ENCODE measurements at regions not wholly inside any gene's neighbourhood (a gene's known extent, or its start where the extent isn't known, plus 50 kb on each side); places are given as distances from the start of the nearest gene placed in this dataset.

DNA sequence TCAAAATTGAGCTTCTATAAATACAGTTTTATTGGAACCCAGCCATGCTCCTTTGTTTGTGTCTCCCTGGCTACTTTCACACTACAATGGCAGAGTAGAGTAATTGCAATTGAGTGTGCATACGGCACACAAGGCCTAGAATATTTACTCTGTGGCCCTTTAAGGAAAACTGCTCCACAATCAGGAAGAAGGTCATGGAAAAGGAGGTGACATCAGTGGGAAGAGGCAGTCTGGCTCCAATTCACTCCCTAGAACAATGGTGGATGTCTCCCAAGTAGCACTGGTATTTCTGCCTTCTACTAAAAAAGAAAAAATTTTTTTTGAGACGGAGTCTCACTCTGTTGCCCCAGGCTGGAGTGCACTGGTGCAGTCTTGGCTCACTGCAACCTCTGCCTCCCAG is 51.3 kb downstream of the KRTAP19-8 start:
- no TSS peak for BruUV-seq (replicated peaks)
- H3K27me3 ChIP-seq (replicated peaks; ENCODE audit: control insufficient read depth, insufficient read depth, low read length): no peaks in the 10 kb centered on the region
- TF ChIP-seq, protein P1, sequence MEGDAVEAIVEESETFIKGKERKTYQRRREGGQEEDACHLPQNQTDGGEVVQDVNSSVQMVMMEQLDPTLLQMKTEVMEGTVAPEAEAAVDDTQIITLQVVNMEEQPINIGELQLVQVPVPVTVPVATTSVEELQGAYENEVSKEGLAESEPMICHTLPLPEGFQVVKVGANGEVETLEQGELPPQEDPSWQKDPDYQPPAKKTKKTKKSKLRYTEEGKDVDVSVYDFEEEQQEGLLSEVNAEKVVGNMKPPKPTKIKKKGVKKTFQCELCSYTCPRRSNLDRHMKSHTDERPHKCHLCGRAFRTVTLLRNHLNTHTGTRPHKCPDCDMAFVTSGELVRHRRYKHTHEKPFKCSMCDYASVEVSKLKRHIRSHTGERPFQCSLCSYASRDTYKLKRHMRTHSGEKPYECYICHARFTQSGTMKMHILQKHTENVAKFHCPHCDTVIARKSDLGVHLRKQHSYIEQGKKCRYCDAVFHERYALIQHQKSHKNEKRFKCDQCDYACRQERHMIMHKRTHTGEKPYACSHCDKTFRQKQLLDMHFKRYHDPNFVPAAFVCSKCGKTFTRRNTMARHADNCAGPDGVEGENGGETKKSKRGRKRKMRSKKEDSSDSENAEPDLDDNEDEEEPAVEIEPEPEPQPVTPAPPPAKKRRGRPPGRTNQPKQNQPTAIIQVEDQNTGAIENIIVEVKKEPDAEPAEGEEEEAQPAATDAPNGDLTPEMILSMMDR (IDR thresholded peaks at IDR 0.05; ENCODE audit: insufficient read depth in 1 of 2, low read depth in 1 of 2, low read length in 1 of 2, severe bottlenecking in 1 of 2, unreplicated experiment in 1 of 2): no peak
- H3K9me3 ChIP-seq: no peaks in the 10 kb centered on the region
- H3K4me3 ChIP-seq (ENCODE audit: low read depth, low read length): no peak overlapping the region
- no peak for DNase-seq
- ChIA-PET CTCF (no interaction called here), POLR2A (no interaction called here)
- H3K4me1 Mint-ChIP-seq (ENCODE audit: low read depth, unreplicated experiment): no peaks in the 10 kb centered on the region
- no peaks in the 10 kb centered on the region for H3K4me1 ChIP-seq
- H3K27ac Mint-ChIP-seq (ENCODE audit: unreplicated experiment): no peak overlapping the region
- no peak overlapping the region for H3K4me3 Mint-ChIP-seq (ENCODE audit: unreplicated experiment)
- peaks cover 9% of the 10 kb centered on the region for H3K27me3 Mint-ChIP-seq (ENCODE audit: insufficient read depth, unreplicated experiment)
- intact Hi-C loops (cut with micrococcal nuclease; ENCODE audit: unreplicated experiment): no loop called here
- no peaks in the 10 kb centered on the region for H3K36me3 Mint-ChIP-seq (ENCODE audit: insufficient read depth, unreplicated experiment)
- H3K36me3 ChIP-seq (ENCODE audit: control insufficient read depth, insufficient read depth, low read length): no peaks in the 10 kb centered on the region
- no peaks in the 10 kb centered on the region for H3K9me3 Mint-ChIP-seq (ENCODE audit: unreplicated experiment)

DNA sequence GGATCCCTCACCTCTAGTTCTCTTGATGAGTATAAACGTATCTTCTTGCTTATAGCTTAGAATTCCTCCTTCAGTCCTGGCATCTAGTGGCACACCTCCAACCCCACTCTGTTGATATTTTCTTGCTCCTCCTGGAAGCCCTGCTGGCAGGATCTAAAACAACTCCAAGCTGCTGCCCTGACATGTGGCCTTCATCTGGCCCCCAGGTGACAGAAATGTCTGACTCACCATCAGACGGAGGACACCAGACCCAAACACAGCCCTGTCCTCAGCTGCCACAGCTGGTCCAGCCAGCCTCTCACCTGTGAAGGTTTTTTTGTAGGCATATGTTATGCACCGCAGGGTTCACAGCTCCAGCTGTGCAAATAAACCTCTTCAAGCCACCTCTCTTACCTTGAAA is 53.4 kb downstream of the KRTAP19-8 start:
- Histone ChIP-seq H3K4me3 (ENCODE audit: low read depth, low read length) (no peak overlapping the region), H3K4me1 (no peaks in the 10 kb centered on the region), H3K36me3 (ENCODE audit: control insufficient read depth, insufficient read depth, low read length) (no peaks in the 10 kb centered on the region), H3K9me3 (no peaks in the 10 kb centered on the region), H3K27me3 (replicated peaks; ENCODE audit: control insufficient read depth, insufficient read depth, low read length) (no peaks in the 10 kb centered on the region)
- BruUV-seq (replicated peaks): no TSS peak
- TF ChIP-seq, protein P1 (IDR thresholded peaks at IDR 0.05; ENCODE audit: insufficient read depth in 1 of 2, low read depth in 1 of 2, low read length in 1 of 2, severe bottlenecking in 1 of 2, unreplicated experiment in 1 of 2): no peak
- H3K4me3 Mint-ChIP-seq (ENCODE audit: unreplicated experiment): no peak overlapping the region
- POLR2A ChIA-PET: no interaction called here
- no peak for DNase-seq
- H3K9me3 Mint-ChIP-seq (ENCODE audit: unreplicated experiment): no peaks in the 10 kb centered on the region
- H3K27ac Mint-ChIP-seq (ENCODE audit: unreplicated experiment): no peak overlapping the region
- H3K27me3 Mint-ChIP-seq (ENCODE audit: insufficient read depth, unreplicated experiment): peaks cover 9% of the 10 kb centered on the region
- intact Hi-C loops (cut with micrococcal nuclease; ENCODE audit: unreplicated experiment): no loop called here
- H3K36me3 Mint-ChIP-seq (ENCODE audit: insufficient read depth, unreplicated experiment): no peaks in the 10 kb centered on the region
- CTCF ChIA-PET: no interaction called here
- H3K4me1 Mint-ChIP-seq (ENCODE audit: low read depth, unreplicated experiment): no peaks in the 10 kb centered on the region

DNA sequence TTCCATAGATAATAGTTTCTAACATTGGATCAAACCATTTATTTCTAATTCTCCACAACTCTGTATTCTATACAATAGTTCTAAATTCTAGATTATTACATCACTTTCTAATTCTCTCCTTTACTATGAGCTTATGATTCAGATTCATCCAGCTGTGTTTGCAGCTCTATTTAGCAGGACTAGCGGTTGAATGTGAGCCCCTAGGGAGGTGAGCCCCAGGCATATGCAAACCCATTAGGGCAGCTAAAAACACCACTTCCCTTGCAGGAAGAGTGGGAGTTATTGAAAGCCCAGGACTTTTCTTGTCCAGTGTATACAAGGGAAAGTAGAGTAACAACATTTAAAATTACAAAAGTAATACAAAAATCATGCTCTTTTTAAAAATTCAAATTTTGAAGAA is 56.9 kb downstream of the KRTAP19-8 start:
- TF ChIP-seq, protein P1 (IDR thresholded peaks at IDR 0.05; ENCODE audit: insufficient read depth in 1 of 2, low read depth in 1 of 2, low read length in 1 of 2, severe bottlenecking in 1 of 2, unreplicated experiment in 1 of 2): no peak
- Histone ChIP-seq H3K4me3 (ENCODE audit: low read depth, low read length) (no peak overlapping the region), H3K27me3 (replicated peaks; ENCODE audit: control insufficient read depth, insufficient read depth, low read length) (no peaks in the 10 kb centered on the region), H3K4me1 (no peaks in the 10 kb centered on the region), H3K9me3 (no peaks in the 10 kb centered on the region), H3K36me3 (ENCODE audit: control insufficient read depth, insufficient read depth, low read length) (no peaks in the 10 kb centered on the region)
- Mint-ChIP-seq H3K4me1 (ENCODE audit: low read depth, unreplicated experiment) (no peaks in the 10 kb centered on the region), H3K4me3 (ENCODE audit: unreplicated experiment) (no peak overlapping the region), H3K9me3 (ENCODE audit: unreplicated experiment) (no peaks in the 10 kb centered on the region), H3K27ac (ENCODE audit: unreplicated experiment) (no peak overlapping the region), H3K36me3 (ENCODE audit: insufficient read depth, unreplicated experiment) (no peaks in the 10 kb centered on the region), H3K27me3 (ENCODE audit: insufficient read depth, unreplicated experiment) (peaks cover 12% of the 10 kb centered on the region)
- BruUV-seq (replicated peaks): no TSS peak
- POLR2A ChIA-PET: no interaction called here
- DNase-seq: no peak
- CTCF ChIA-PET: no interaction called here
- intact Hi-C loops (cut with micrococcal nuclease; ENCODE audit: unreplicated experiment): no loop called here
